Myocyte (in vitro differentiated cells): ENCODE measurements at regions not wholly inside any gene's neighbourhood (a gene's known extent, or its start where the extent isn't known, plus 50 kb on each side); places are given as distances from the start of the nearest gene placed in this dataset.

Experiments used
- DNase-seq: peaks from one replicate; pipeline ENCODE4 v3.0.0-alpha.2; 2012; ENCODE audit warnings: low read depth

GRCh38 chr6:91166271-91167046 is 579.6 kb upstream of the MAP3K7 start:
- no peak for DNase-seq

- no peak for DNase-seq
Measured at GRCh38 chr6:91164105-91164504, 577.2 kb upstream of the MAP3K7 start.

GRCh38 chr6:91161246-91161645 is 574.4 kb upstream of the MAP3K7 start:
- DNase-seq: no peak

GRCh38 chr6:91155129-91155785 is 568.4 kb upstream of the MAP3K7 start:
- DNase-seq: no peak

GRCh38 chr6:91152824-91153223 is 566.0 kb upstream of the MAP3K7 start:
- DNase-seq: no peak

- no peak for DNase-seq
Measured at GRCh38 chr6:91149956-91150705, 563.3 kb upstream of the MAP3K7 start.

- no peak for DNase-seq
Measured at GRCh38 chr6:91149246-91149955, 562.5 kb upstream of the MAP3K7 start.

- no peak for DNase-seq
Measured at GRCh38 chr6:91144126-91144525, 557.3 kb upstream of the MAP3K7 start.

- no peak for DNase-seq
Measured at GRCh38 chr6:91142154-91142553, 555.3 kb upstream of the MAP3K7 start.

- DNase-seq: no peak
Measured at GRCh38 chr6:91141346-91141745, 554.5 kb upstream of the MAP3K7 start.

GRCh38 chr6:91140449-91140848 is 553.6 kb upstream of the MAP3K7 start:
- DNase-seq: no peak

- DNase-seq: no peak
Measured at GRCh38 chr6:91137286-91137685, 550.4 kb upstream of the MAP3K7 start.

- DNase-seq: no peak
Measured at GRCh38 chr6:91135406-91136103, 548.7 kb upstream of the MAP3K7 start.

GRCh38 chr6:91132461-91132860 is 545.6 kb upstream of the MAP3K7 start:
- DNase-seq: no peak

GRCh38 chr6:91130126-91130525 is 543.3 kb upstream of the MAP3K7 start:
- DNase-seq: no peak

- no peak for DNase-seq
Measured at GRCh38 chr6:91127752-91128151, 540.9 kb upstream of the MAP3K7 start.

- no peak for DNase-seq
Measured at GRCh38 chr6:91126876-91127275, 540.0 kb upstream of the MAP3K7 start.

GRCh38 chr6:91117550-91117949 is 530.7 kb upstream of the MAP3K7 start:
- DNase-seq: no peak

- DNase-seq: no peak
Measured at GRCh38 chr6:91114123-91114708, 527.3 kb upstream of the MAP3K7 start.

- no peak for DNase-seq
Measured at GRCh38 chr6:91106083-91106482, 519.2 kb upstream of the MAP3K7 start.

- DNase-seq: no peak
Measured at GRCh38 chr6:91105532-91105931, 518.7 kb upstream of the MAP3K7 start.
